ENCODE measurements at regions not wholly inside any gene's neighbourhood (a gene's known extent, or its start where the extent isn't known, plus 50 kb on each side); places are given as distances from the start of the nearest gene placed in this dataset.

DNA sequence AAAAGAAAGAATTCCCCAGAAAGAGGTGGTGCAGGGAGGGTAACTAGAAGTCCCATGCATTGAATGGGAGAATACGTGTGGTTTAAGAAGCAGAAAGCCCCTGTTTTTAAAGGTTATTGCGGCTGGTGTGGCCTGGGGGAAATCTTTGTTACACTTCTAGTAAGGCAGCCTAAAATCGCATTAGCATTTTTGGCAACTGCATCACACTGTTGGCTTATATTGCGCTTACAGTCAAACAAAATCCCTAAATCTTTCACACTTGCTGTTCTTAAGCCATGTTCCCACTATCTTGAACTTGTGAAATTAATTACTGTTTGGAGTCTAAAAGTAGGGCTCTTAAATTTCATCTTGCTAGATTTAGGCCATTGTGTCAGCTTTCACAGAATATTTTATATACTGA lies 66.0 kb upstream of the GOLIM4 start:
- TF ChIP-seq EP300 (IDR thresholded peaks at IDR 0.05; ENCODE audit: borderline replicate concordance in 1 of 2, low read depth in 1 of 2, low read length in 1 of 2), result no peak
- TF ChIP-seq, protein P1, sequence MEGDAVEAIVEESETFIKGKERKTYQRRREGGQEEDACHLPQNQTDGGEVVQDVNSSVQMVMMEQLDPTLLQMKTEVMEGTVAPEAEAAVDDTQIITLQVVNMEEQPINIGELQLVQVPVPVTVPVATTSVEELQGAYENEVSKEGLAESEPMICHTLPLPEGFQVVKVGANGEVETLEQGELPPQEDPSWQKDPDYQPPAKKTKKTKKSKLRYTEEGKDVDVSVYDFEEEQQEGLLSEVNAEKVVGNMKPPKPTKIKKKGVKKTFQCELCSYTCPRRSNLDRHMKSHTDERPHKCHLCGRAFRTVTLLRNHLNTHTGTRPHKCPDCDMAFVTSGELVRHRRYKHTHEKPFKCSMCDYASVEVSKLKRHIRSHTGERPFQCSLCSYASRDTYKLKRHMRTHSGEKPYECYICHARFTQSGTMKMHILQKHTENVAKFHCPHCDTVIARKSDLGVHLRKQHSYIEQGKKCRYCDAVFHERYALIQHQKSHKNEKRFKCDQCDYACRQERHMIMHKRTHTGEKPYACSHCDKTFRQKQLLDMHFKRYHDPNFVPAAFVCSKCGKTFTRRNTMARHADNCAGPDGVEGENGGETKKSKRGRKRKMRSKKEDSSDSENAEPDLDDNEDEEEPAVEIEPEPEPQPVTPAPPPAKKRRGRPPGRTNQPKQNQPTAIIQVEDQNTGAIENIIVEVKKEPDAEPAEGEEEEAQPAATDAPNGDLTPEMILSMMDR (IDR thresholded peaks at IDR 0.05), result no peak

All from SK-N-SH (cell line).